H1 (cell line): ENCODE measurements at regions not wholly inside any gene's neighbourhood (a gene's known extent, or its start where the extent isn't known, plus 50 kb on each side); places are given as distances from the start of the nearest gene placed in this dataset.

ENCODE experiments used
- CTCF ChIA-PET: fragments of 300-600 bp; sonication (Branson Sonifier 250); formaldehyde crosslinking; loops from one replicate; lab custom pipeline; 2021; ENCODE audit not compliant: partially characterized antibody; lab: Charles Lee
- POLR2A ChIA-PET: fragments of 300-600 bp; sonication (Branson Sonifier 250); formaldehyde crosslinking; loops from one replicate; lab custom pipeline; 2021; ENCODE audit warnings: inconsistent platforms; ENCODE audit not compliant: partially characterized antibody; lab: Charles Lee
- DNase-seq, 2 experiments: peaks; one replicate each; pipeline versions ENCODE4 v3.0.0 to v3.0.0-alpha.2; 2010 to 2022; ENCODE audit warnings: low spot score in 2 of 2, low read depth in 1 of 2, mixed read lengths in 1 of 2
- FAIRE-seq: peaks from 2 replicates; lab custom pipeline; 2011; peaks lifted over from hg19 to GRCh38; lab: Jason Lieb, UNC
- H2AFZ ChIP-seq: 2 replicates; pipeline ENCODE4 v1.8.1; 2012; ENCODE audit warnings: low read length, inconsistent platforms
- H2AK5ac ChIP-seq: 2 replicates; pipeline ENCODE4 v1.6.1; 2013; ENCODE audit warnings: low read depth, low read length
- H2BK120ac ChIP-seq: replicated peaks from 2 replicates; pipeline ENCODE3; 2013; ENCODE audit warnings: low read depth, low read length, inconsistent platforms
- H2BK12ac ChIP-seq: 2 replicates; pipeline ENCODE4 v1.6.1; 2013; ENCODE audit warnings: low read depth, low read length
- H2BK15ac ChIP-seq: 2 replicates; pipeline ENCODE4 v1.6.1; 2013; ENCODE audit warnings: low read length
- H2BK20ac ChIP-seq: 2 replicates; pipeline ENCODE4 v1.6.1; 2013; ENCODE audit warnings: low read length
- H2BK5ac ChIP-seq: 2 replicates; pipeline ENCODE4 v1.6.1; 2013; ENCODE audit warnings: low read depth, low read length
- H3K14ac ChIP-seq: 2 replicates; pipeline ENCODE4 v1.6.1; 2013; ENCODE audit warnings: inconsistent platforms; ENCODE audit not compliant: insufficient read length
- H3K18ac ChIP-seq: 2 replicates; pipeline ENCODE4 v1.6.1; 2013; ENCODE audit warnings: low read length; ENCODE audit errors: extremely low read depth
- H3K23ac ChIP-seq: 2 replicates; pipeline ENCODE4 v1.6.1; 2013; ENCODE audit warnings: inconsistent platforms; ENCODE audit not compliant: insufficient read length
- H3K23me2 ChIP-seq: 2 replicates; pipeline ENCODE4 v1.6.1; 2013; ENCODE audit warnings: low read depth, low read length
- H3K27ac ChIP-seq: 2 replicates; pipeline ENCODE4 v1.6.1; 2011; ENCODE audit warnings: low read depth, low read length, inconsistent platforms
- H3K27me3 ChIP-seq, 4 experiments: replicated peaks in 1 of 4; 1 replicate in 1 of 4; 2 replicates in 3 of 4; pipeline versions ENCODE4 v1.6.1 to v1.8.1; 2011 to 2013; ENCODE audit warnings: low read length in 3 of 4, mild to moderate bottlenecking in 3 of 4, inconsistent platforms in 2 of 4, mixed read lengths in 2 of 4, moderate library complexity in 1 of 4; ENCODE audit not compliant: control insufficient read depth in 3 of 4, insufficient read depth in 3 of 4; ENCODE audit errors: extremely low read depth in 1 of 4
- H3K36me3 ChIP-seq, 4 experiments: 2 replicates each; pipeline versions ENCODE4 v1.6.1 to v1.8.1; 2011 to 2013; ENCODE audit warnings: mild to moderate bottlenecking in 4 of 4, low read length in 3 of 4, moderate library complexity in 2 of 4, control low read depth in 1 of 4, inconsistent platforms in 1 of 4; ENCODE audit not compliant: insufficient read depth in 4 of 4, control insufficient read depth in 2 of 4
- H3K4ac ChIP-seq: replicated peaks from 2 replicates; pipeline ENCODE3; 2013; ENCODE audit warnings: low read length, low read depth, mixed read lengths, inconsistent platforms; ENCODE audit not compliant: insufficient read length
- H3K4me1 ChIP-seq, 4 experiments: replicated peaks in 1 of 4; 1 replicate in 1 of 4; 2 replicates in 3 of 4; pipeline versions ENCODE4 v1.6.1 to v1.8.1; 2011 to 2013; ENCODE audit warnings: low read length in 3 of 4, inconsistent platforms in 2 of 4, mixed read lengths in 1 of 4; ENCODE audit not compliant: insufficient read depth in 4 of 4, control insufficient read depth in 3 of 4
- H3K4me2 ChIP-seq, 2 experiments: 2 replicates each; pipeline versions ENCODE4 v1.6.1 to v1.8.1; 2011 to 2013; ENCODE audit warnings: low read depth in 2 of 2, low read length in 2 of 2, control low read depth in 1 of 2, inconsistent platforms in 1 of 2, mild to moderate bottlenecking in 1 of 2; ENCODE audit not compliant: insufficient read depth in 1 of 2
- H3K4me3 ChIP-seq, 4 experiments: fragments of 200-600, 300-600 bp in 1 of 4; sonication (generic), shearing (Covaris generic), sonication (Bioruptor Twin) in 1 of 4; 2 replicates each; pipeline versions ENCODE4 v1.5.1 to v1.8.1; 2011 to 2016; ENCODE audit warnings: low read length in 4 of 4, low read depth in 3 of 4, control low read depth in 2 of 4, inconsistent platforms in 2 of 4, mild to moderate bottlenecking in 2 of 4, mixed read lengths in 1 of 4, moderate library complexity in 1 of 4; ENCODE audit not compliant: insufficient read depth in 2 of 4; ENCODE audit errors: extremely low read depth in 1 of 4
- H3K56ac ChIP-seq: replicated peaks from 2 replicates; pipeline ENCODE3; 2013; ENCODE audit warnings: low read depth, mild to moderate bottlenecking, mixed read lengths, low read length, inconsistent platforms; ENCODE audit not compliant: insufficient read length
- H3K79me1 ChIP-seq: 2 replicates; pipeline ENCODE4 v1.6.1; 2013; ENCODE audit warnings: low read depth, low read length, control low read depth
- H3K79me2 ChIP-seq, 2 experiments: 2 replicates each; pipeline versions ENCODE4 v1.6.1 to v1.8.1; 2012 to 2013; ENCODE audit warnings: low read length in 2 of 2, mild to moderate bottlenecking in 2 of 2, inconsistent platforms in 1 of 2; ENCODE audit not compliant: insufficient read depth in 2 of 2, control insufficient read depth in 1 of 2
- H3K9ac ChIP-seq, 4 experiments: replicated peaks in 1 of 4; 1 replicate in 1 of 4; 2 replicates in 3 of 4; pipeline versions ENCODE4 v1.6.1 to v1.8.1; 2011 to 2013; ENCODE audit warnings: low read depth in 3 of 4, low read length in 3 of 4, control low read depth in 2 of 4, mild to moderate bottlenecking in 2 of 4, moderate library complexity in 2 of 4, inconsistent platforms in 1 of 4; ENCODE audit errors: extremely low read depth in 1 of 4
- H3K9me3 ChIP-seq, 2 experiments: 2 replicates each; pipeline versions ENCODE4 v1.6.1 to v1.8.1; 2012 to 2013; ENCODE audit warnings: mild to moderate bottlenecking in 2 of 2, moderate library complexity in 2 of 2, control low read depth in 1 of 2, inconsistent platforms in 1 of 2, low read depth in 1 of 2, low read length in 1 of 2, mixed read lengths in 1 of 2; ENCODE audit not compliant: insufficient read depth in 2 of 2
- H4K20me1 ChIP-seq, 2 experiments: replicated peaks in 1 of 2; 2 replicates each; pipeline versions ENCODE3 to v1.8.1; 2011 to 2013; ENCODE audit warnings: inconsistent platforms in 2 of 2, low read length in 2 of 2, mild to moderate bottlenecking in 1 of 2; ENCODE audit not compliant: insufficient read depth in 2 of 2, control insufficient read depth in 1 of 2
- H4K5ac ChIP-seq: 2 replicates; pipeline ENCODE4 v1.6.1; 2013; ENCODE audit warnings: low read length, low read depth, mixed read lengths, inconsistent platforms; ENCODE audit not compliant: insufficient read length
- H4K8ac ChIP-seq: 2 replicates; pipeline ENCODE4 v1.8.0; 2013; ENCODE audit warnings: mild to moderate bottlenecking, moderate library complexity, low read length, inconsistent platforms; ENCODE audit not compliant: insufficient read depth; ENCODE audit errors: extremely low read depth
- H4K91ac ChIP-seq: replicated peaks from 2 replicates; pipeline ENCODE3; 2013; ENCODE audit warnings: low read length, mixed read lengths, inconsistent platforms; ENCODE audit not compliant: insufficient read length
- BACH1 ChIP-seq: IDR thresholded peaks from 2 replicates; pipeline ENCODE4 v1.6.1; 2012; ENCODE audit warnings: low read length, improper control_type of control experiment
- CEBPB ChIP-seq: IDR thresholded peaks from 2 replicates; pipeline ENCODE4 v1.6.1; 2012; ENCODE audit warnings: low read depth, low read length
- CHD1 ChIP-seq: IDR thresholded peaks from 2 replicates; pipeline ENCODE4 v1.6.1; 2012; ENCODE audit warnings: low read depth, low read length, improper control_type of control experiment
- CREB1 ChIP-seq: IDR thresholded peaks from 2 replicates; pipeline ENCODE4 v1.6.1; 2012; ENCODE audit warnings: inconsistent platforms
- FOSL1 ChIP-seq: IDR thresholded peaks from 2 replicates; pipeline ENCODE4 v1.6.1; 2011; ENCODE audit warnings: mild to moderate bottlenecking, low read depth, low read length, moderate library complexity; ENCODE audit not compliant: insufficient read depth
- KDM1A ChIP-seq: fragments of 200-600, 300-600 bp; sonication (generic); IDR thresholded peaks from 2 replicates; pipeline ENCODE4 v1.7.1; 2016; ENCODE audit warnings: mild to moderate bottlenecking, low read length, borderline replicate concordance
- MAFK ChIP-seq: IDR thresholded peaks from 2 replicates; pipeline ENCODE4 v1.6.1; 2012; ENCODE audit warnings: low read depth, mild to moderate bottlenecking, improper control_type of control experiment, low read length
- POLR2A ChIP-seq, 2 experiments: IDR thresholded peaks; 1 replicate in 1 of 2; 2 replicates in 1 of 2; pipeline ENCODE4 v1.6.1; 2011; ENCODE audit warnings: low read depth in 2 of 2, low read length in 2 of 2, mild to moderate bottlenecking in 2 of 2; ENCODE audit errors: control extremely low read depth in 1 of 2
- POLR2AphosphoS5 ChIP-seq: IDR thresholded peaks from 2 replicates; pipeline ENCODE4 v1.6.1; 2011; ENCODE audit warnings: low read depth, low read length
- POU5F1 ChIP-seq: IDR thresholded peaks from 2 replicates; pipeline ENCODE4 v1.6.1; 2011; ENCODE audit warnings: low read depth, mild to moderate bottlenecking, low read length, moderate library complexity
- SIRT6 ChIP-seq: IDR thresholded peaks from one replicate; pipeline ENCODE4 v1.7.1; 2012; ENCODE audit warnings: low read length, inconsistent platforms
- SP4 ChIP-seq: IDR thresholded peaks from 2 replicates; pipeline ENCODE4 v1.6.1; 2012; ENCODE audit warnings: low read length, inconsistent platforms
- TCF12 ChIP-seq: IDR thresholded peaks from 2 replicates; pipeline ENCODE4 v1.6.1; 2011; ENCODE audit warnings: low read depth, mild to moderate bottlenecking, low read length
- TEAD4 ChIP-seq: IDR thresholded peaks from 2 replicates; pipeline ENCODE4 v1.6.1; 2012; ENCODE audit warnings: low read depth, low read length, inconsistent platforms, mixed read lengths
- WGBS, 2 experiments: shearing (Covaris generic) in 1 of 2; methylation state at CpG; one replicate each; pipeline versions ENCODE4 v1.1.6 to v1.1.7; 2013 to 2015; ENCODE audit warnings: low lambda C conversion rate in 2 of 2, mixed read lengths in 2 of 2, inconsistent platforms in 1 of 2, low coverage in 1 of 2, missing lambda C conversion rate in 1 of 2; ENCODE audit not compliant: insufficient replicate concordance in 2 of 2, insufficient coverage in 1 of 2, insufficient read length in 1 of 2; ENCODE audit errors: extremely low coverage in 1 of 2, missing lambda C conversion rate in 1 of 2; 5-methylcytosine and 5-hydroxymethylcytosine counted together
- TF ChIP-seq, protein P1 (sequence below): IDR thresholded peaks from 2 replicates; pipeline ENCODE4 v1.6.1; 2011; ENCODE audit warnings: low read length, improper control_type of control experiment
- TF ChIP-seq, protein P2 (sequence below): IDR thresholded peaks from 2 replicates; pipeline ENCODE4 v1.6.1; 2012; ENCODE audit warnings: inconsistent platforms

DNA sequence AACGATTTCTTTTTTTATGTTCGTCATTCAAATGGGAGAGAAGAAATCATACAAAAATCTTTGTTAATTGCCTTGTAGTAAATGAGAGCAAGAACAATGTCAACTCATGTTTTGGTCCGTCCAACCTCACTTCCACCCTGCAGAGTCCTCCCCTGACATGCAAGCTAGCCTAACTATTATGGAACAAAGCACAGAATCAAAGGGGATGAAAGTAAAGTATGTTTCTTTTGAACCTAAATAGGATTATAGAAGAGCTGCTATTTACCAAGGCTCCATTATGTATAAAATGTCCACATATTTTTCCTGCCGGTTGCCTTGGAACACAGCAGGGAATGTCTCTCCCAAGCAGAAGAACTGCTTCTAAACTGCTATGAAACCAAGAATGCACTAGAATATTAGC lies 161.1 kb downstream of the MRPS30 start:
- no peak overlapping the region for H4K91ac ChIP-seq
- no peak overlapping the region for H3K14ac ChIP-seq
- H3K23me2 ChIP-seq, result no peaks in the 10 kb centered on the region
- ChIA-PET CTCF (interaction anchor here (1.8 kb wide), 1 partner anchor 17 kb away, joined by 5 read pairs; no protein-coding TSS in a partner anchor), POLR2A (no interaction called here)
- FAIRE-seq (no peak), DNase-seq (no peak)
- H3K79me1 ChIP-seq, result no peaks in the 10 kb centered on the region
- H3K4me3 ChIP-seq, result no peak overlapping the region
- no peaks in the 10 kb centered on the region for H3K27me3 ChIP-seq
- 91% methylated on average over 4 of the region's 4 CpGs; no CpG with 5 or more reads in 1 of the 2 experiments for WGBS, 2 experiments
- no peak overlapping the region for H3K4ac ChIP-seq
- no peak overlapping the region for H3K27ac ChIP-seq
- no peak overlapping the region for H2BK12ac ChIP-seq
- H4K8ac ChIP-seq, result no peak overlapping the region
- no peaks in the 10 kb centered on the region for H3K79me2 ChIP-seq
- no peak overlapping the region for H4K5ac ChIP-seq
- H2BK20ac ChIP-seq, result no peak overlapping the region
- no peak overlapping the region for H2BK15ac ChIP-seq
- H3K23ac ChIP-seq, result no peak overlapping the region
- no peak overlapping the region for H2BK5ac ChIP-seq
- H4K20me1 ChIP-seq, result no peaks in the 10 kb centered on the region
- peaks cover 0 to 3% of the 10 kb centered on the region in 2 experiments; a peak in 1 of 4 replicates for H3K9me3 ChIP-seq
- H3K56ac ChIP-seq, result no peak overlapping the region
- no peak overlapping the region for H2AK5ac ChIP-seq
- no peak overlapping the region for H2AFZ ChIP-seq
- H3K9ac ChIP-seq, result no peak overlapping the region
- no peak overlapping the region for H3K18ac ChIP-seq
- no peak overlapping the region for H2BK120ac ChIP-seq
- H3K36me3 ChIP-seq, result no peaks in the 10 kb centered on the region
- no peaks in the 10 kb centered on the region for H3K4me1 ChIP-seq
- H3K4me2 ChIP-seq, result no peak overlapping the region
- TF ChIP-seq FOSL1 (no peak), POLR2AphosphoS5 (no peak), POLR2A (IDR thresholded peaks at IDR 0.05; ENCODE audit: control extremely low read depth in 1 of 2, low read depth in 2 of 2, low read length in 2 of 2) (no peak), TCF12 (no peak), TEAD4 (no peak), CREB1 (no peak), KDM1A (no peak), MAFK (no peak), CHD1 (no peak), SP4 (no peak), POU5F1 (no peak), CEBPB (no peak), BACH1 (no peak), SIRT6 (no peak)
- TF ChIP-seq, protein P1, sequence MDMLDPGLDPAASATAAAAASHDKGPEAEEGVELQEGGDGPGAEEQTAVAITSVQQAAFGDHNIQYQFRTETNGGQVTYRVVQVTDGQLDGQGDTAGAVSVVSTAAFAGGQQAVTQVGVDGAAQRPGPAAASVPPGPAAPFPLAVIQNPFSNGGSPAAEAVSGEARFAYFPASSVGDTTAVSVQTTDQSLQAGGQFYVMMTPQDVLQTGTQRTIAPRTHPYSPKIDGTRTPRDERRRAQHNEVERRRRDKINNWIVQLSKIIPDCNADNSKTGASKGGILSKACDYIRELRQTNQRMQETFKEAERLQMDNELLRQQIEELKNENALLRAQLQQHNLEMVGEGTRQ, result no peak
- TF ChIP-seq, protein P2, sequence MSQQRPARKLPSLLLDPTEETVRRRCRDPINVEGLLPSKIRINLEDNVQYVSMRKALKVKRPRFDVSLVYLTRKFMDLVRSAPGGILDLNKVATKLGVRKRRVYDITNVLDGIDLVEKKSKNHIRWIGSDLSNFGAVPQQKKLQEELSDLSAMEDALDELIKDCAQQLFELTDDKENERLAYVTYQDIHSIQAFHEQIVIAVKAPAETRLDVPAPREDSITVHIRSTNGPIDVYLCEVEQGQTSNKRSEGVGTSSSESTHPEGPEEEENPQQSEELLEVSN, result no peak
